ENCODE measurements at regions not wholly inside any gene's neighbourhood (a gene's known extent, or its start where the extent isn't known, plus 50 kb on each side); places are given as distances from the start of the nearest gene placed in this dataset.
"Not testable (repeated sequence)": the region's sequence is repeated elsewhere in the genome, so short reads cannot be mapped to it uniquely, and the experiment has no call there.

GRCh38 chr6:110548110-110548847 lies 71.9 kb upstream of the SLC22A16 start:
- Histone ChIP-seq H3K27ac (ENCODE audit: low read depth, low read length) (no peak overlapping the region), H3K36me3 (ENCODE audit: control insufficient read depth in 1 of 2, insufficient read depth in 2 of 2, low read length in 2 of 2) (peaks cover 0 to 4% of the 10 kb centered on the region in 2 donors), H3K9ac (ENCODE audit: low read depth in 1 of 2, low read length in 2 of 2) (no peak overlapping the region), H3K4me3 (ENCODE audit: low read depth in 1 of 2, low read length in 2 of 2) (no peak overlapping the region), H3K4me1 (ENCODE audit: control insufficient read depth in 1 of 2, insufficient read depth in 2 of 2, low read length in 2 of 2) (peaks cover 3 to 11% of the 10 kb centered on the region in 2 donors), H3K9me3 (ENCODE audit: control insufficient read depth in 1 of 2, low read length in 2 of 2) (no peaks in the 10 kb centered on the region), H3K27me3 (ENCODE audit: control insufficient read depth in 1 of 2, insufficient read depth in 2 of 2, low read length in 2 of 2) (no peaks in the 10 kb centered on the region)

- Histone ChIP-seq H3K36me3 (ENCODE audit: control insufficient read depth in 1 of 2, insufficient read depth in 2 of 2, low read length in 2 of 2) (peaks cover 0 to 4% of the 10 kb centered on the region in 2 donors), H3K4me3 (ENCODE audit: low read depth in 1 of 2, low read length in 2 of 2) (no peak overlapping the region), H3K27me3 (ENCODE audit: control insufficient read depth in 1 of 2, insufficient read depth in 2 of 2, low read length in 2 of 2) (no peaks in the 10 kb centered on the region), H3K9ac (ENCODE audit: low read depth in 1 of 2, low read length in 2 of 2) (no peak overlapping the region), H3K27ac (ENCODE audit: low read depth, low read length) (no peak overlapping the region), H3K9me3 (ENCODE audit: control insufficient read depth in 1 of 2, low read length in 2 of 2) (no peaks in the 10 kb centered on the region), H3K4me1 (ENCODE audit: control insufficient read depth in 1 of 2, insufficient read depth in 2 of 2, low read length in 2 of 2) (peaks cover 3 to 11% of the 10 kb centered on the region in 2 donors)
These were observed 71.0 kb upstream of the SLC22A16 start for GRCh38 chr6:110547266-110547964.

- Histone ChIP-seq H3K27me3 (ENCODE audit: control insufficient read depth in 1 of 2, insufficient read depth in 2 of 2, low read length in 2 of 2) (no peaks in the 10 kb centered on the region), H3K27ac (ENCODE audit: low read depth, low read length) (no peak overlapping the region), H3K4me1 (ENCODE audit: control insufficient read depth in 1 of 2, insufficient read depth in 2 of 2, low read length in 2 of 2) (peaks cover 3 to 11% of the 10 kb centered on the region in 2 donors), H3K4me3 (ENCODE audit: low read depth in 1 of 2, low read length in 2 of 2) (peak overlapping the region in 1 of 2 donors; percentile 53), H3K9ac (ENCODE audit: low read depth in 1 of 2, low read length in 2 of 2) (no peak overlapping the region), H3K9me3 (ENCODE audit: control insufficient read depth in 1 of 2, low read length in 2 of 2) (no peaks in the 10 kb centered on the region), H3K36me3 (ENCODE audit: control insufficient read depth in 1 of 2, insufficient read depth in 2 of 2, low read length in 2 of 2) (peaks cover 0 to 4% of the 10 kb centered on the region in 2 donors)
These were observed 68.9 kb upstream of the SLC22A16 start for GRCh38 chr6:110545081-110545872.

- H3K4me1 ChIP-seq (ENCODE audit: control insufficient read depth in 1 of 2, insufficient read depth in 2 of 2, low read length in 2 of 2): peaks cover 3 to 11% of the 10 kb centered on the region in 2 donors
- no peak overlapping the region for H3K27ac ChIP-seq (ENCODE audit: low read depth, low read length)
- H3K4me3 ChIP-seq (ENCODE audit: low read depth in 1 of 2, low read length in 2 of 2): peak overlapping the region; percentile 48 to 53
- no peaks in the 10 kb centered on the region for H3K27me3 ChIP-seq (ENCODE audit: control insufficient read depth in 1 of 2, insufficient read depth in 2 of 2, low read length in 2 of 2)
- no peaks in the 10 kb centered on the region for H3K9me3 ChIP-seq (ENCODE audit: control insufficient read depth in 1 of 2, low read length in 2 of 2)
- H3K36me3 ChIP-seq (ENCODE audit: control insufficient read depth in 1 of 2, insufficient read depth in 2 of 2, low read length in 2 of 2): peaks cover 0 to 4% of the 10 kb centered on the region in 2 donors
- H3K9ac ChIP-seq (ENCODE audit: low read depth in 1 of 2, low read length in 2 of 2): no peak overlapping the region
These were observed 68.1 kb upstream of the SLC22A16 start for GRCh38 chr6:110544472-110544871.

- peaks cover 3 to 11% of the 10 kb centered on the region in 2 donors for H3K4me1 ChIP-seq (ENCODE audit: control insufficient read depth in 1 of 2, insufficient read depth in 2 of 2, low read length in 2 of 2)
- no peak overlapping the region for H3K4me3 ChIP-seq (ENCODE audit: low read depth in 1 of 2, low read length in 2 of 2)
- H3K9me3 ChIP-seq (ENCODE audit: control insufficient read depth in 1 of 2, low read length in 2 of 2): no peaks in the 10 kb centered on the region
- no peak overlapping the region for H3K27ac ChIP-seq (ENCODE audit: low read depth, low read length)
- no peaks in the 10 kb centered on the region for H3K27me3 ChIP-seq (ENCODE audit: control insufficient read depth in 1 of 2, insufficient read depth in 2 of 2, low read length in 2 of 2)
- no peak overlapping the region for H3K9ac ChIP-seq (ENCODE audit: low read depth in 1 of 2, low read length in 2 of 2)
- peaks cover 0 to 4% of the 10 kb centered on the region in 2 donors for H3K36me3 ChIP-seq (ENCODE audit: control insufficient read depth in 1 of 2, insufficient read depth in 2 of 2, low read length in 2 of 2)
These were observed 66.7 kb upstream of the SLC22A16 start for GRCh38 chr6:110543106-110543505.

- Histone ChIP-seq H3K4me1 (ENCODE audit: control insufficient read depth in 1 of 2, insufficient read depth in 2 of 2, low read length in 2 of 2) (peaks cover 5 to 11% of the 10 kb centered on the region in 2 donors), H3K36me3 (ENCODE audit: control insufficient read depth in 1 of 2, insufficient read depth in 2 of 2, low read length in 2 of 2) (peaks cover 0 to 4% of the 10 kb centered on the region in 2 donors), H3K27ac (ENCODE audit: low read depth, low read length) (no peak overlapping the region), H3K9ac (ENCODE audit: low read depth in 1 of 2, low read length in 2 of 2) (no peak overlapping the region), H3K4me3 (ENCODE audit: low read depth in 1 of 2, low read length in 2 of 2) (no peak overlapping the region), H3K9me3 (ENCODE audit: control insufficient read depth in 1 of 2, low read length in 2 of 2) (no peaks in the 10 kb centered on the region), H3K27me3 (ENCODE audit: control insufficient read depth in 1 of 2, insufficient read depth in 2 of 2, low read length in 2 of 2) (no peaks in the 10 kb centered on the region)
These were observed 66.1 kb upstream of the SLC22A16 start for GRCh38 chr6:110542311-110543024.

- peaks cover 0 to 4% of the 10 kb centered on the region in 2 donors for H3K36me3 ChIP-seq (ENCODE audit: control insufficient read depth in 1 of 2, insufficient read depth in 2 of 2, low read length in 2 of 2)
- H3K27me3 ChIP-seq (ENCODE audit: control insufficient read depth in 1 of 2, insufficient read depth in 2 of 2, low read length in 2 of 2): no peaks in the 10 kb centered on the region
- H3K27ac ChIP-seq (ENCODE audit: low read depth, low read length): no peak overlapping the region
- no peak overlapping the region for H3K4me3 ChIP-seq (ENCODE audit: low read depth in 1 of 2, low read length in 2 of 2)
- no peaks in the 10 kb centered on the region for H3K9me3 ChIP-seq (ENCODE audit: control insufficient read depth in 1 of 2, low read length in 2 of 2)
- no peak overlapping the region for H3K9ac ChIP-seq (ENCODE audit: low read depth in 1 of 2, low read length in 2 of 2)
- H3K4me1 ChIP-seq (ENCODE audit: control insufficient read depth in 1 of 2, insufficient read depth in 2 of 2, low read length in 2 of 2): peaks cover 11% of the 10 kb centered on the region in 2 donors
These were observed 65.4 kb upstream of the SLC22A16 start for GRCh38 chr6:110541701-110542309.

- H3K27me3 ChIP-seq (ENCODE audit: control insufficient read depth in 1 of 2, insufficient read depth in 2 of 2, low read length in 2 of 2); H3K4me3 ChIP-seq (ENCODE audit: low read depth in 1 of 2, low read length in 2 of 2); H3K36me3 ChIP-seq (ENCODE audit: control insufficient read depth in 1 of 2, insufficient read depth in 2 of 2, low read length in 2 of 2); H3K9me3 ChIP-seq (ENCODE audit: control insufficient read depth in 1 of 2, low read length in 2 of 2); H3K27ac ChIP-seq (ENCODE audit: low read depth, low read length); H3K9ac ChIP-seq (ENCODE audit: low read depth in 1 of 2, low read length in 2 of 2): not testable (repeated sequence)
- H3K4me1 ChIP-seq (ENCODE audit: control insufficient read depth in 1 of 2, insufficient read depth in 2 of 2, low read length in 2 of 2): peaks cover 11% of the 10 kb centered on the region in 2 donors
These were observed 63.0 kb upstream of the SLC22A16 start for GRCh38 chr6:110539277-110540019.

Data from duodenal mucosa (tissue), 2 donors.